Nephron progenitor cell (in vitro differentiated cells): ENCODE measurements at regions not wholly inside any gene's neighbourhood (a gene's known extent, or its start where the extent isn't known, plus 50 kb on each side); places are given as distances from the start of the nearest gene placed in this dataset.

Experiments used
- DNase-seq: peaks from one replicate; pipeline ENCODE4 v3.0.0; 2021
- H3K27ac Mint-ChIP-seq: 2 replicates; pipeline ENCODE4 v1.8.0; 2021; ENCODE audit warnings: mild to moderate bottlenecking, moderate library complexity, mixed read lengths
- H3K27me3 Mint-ChIP-seq: 2 replicates; pipeline ENCODE4 v1.8.0; 2021; ENCODE audit warnings: mild to moderate bottlenecking, low read depth, mixed read lengths; ENCODE audit not compliant: poor library complexity
- H3K36me3 Mint-ChIP-seq: 2 replicates; pipeline ENCODE4 v1.8.0; 2021; ENCODE audit warnings: low read depth, mixed read lengths
- H3K4me1 Mint-ChIP-seq: 2 replicates; pipeline ENCODE4 v1.8.0; 2021; ENCODE audit warnings: mixed read lengths
- H3K4me3 Mint-ChIP-seq: 2 replicates; pipeline ENCODE4 v1.8.0; 2021; ENCODE audit warnings: mild to moderate bottlenecking, moderate library complexity, mixed read lengths
- H3K9me3 Mint-ChIP-seq: 2 replicates; pipeline ENCODE4 v1.8.0; 2021; ENCODE audit warnings: mild to moderate bottlenecking, moderate library complexity, mixed read lengths
- CTCF ChIP-seq: fragments of 200-600 bp; sonication (generic); IDR thresholded peaks from 2 replicates; pipeline ENCODE4 v1.5.0; 2021; ENCODE audit warnings: antibody characterized with exemption

- peaks cover 9% of the 10 kb centered on the region for H3K27me3 Mint-ChIP-seq
- no peak overlapping the region for H3K27ac Mint-ChIP-seq
These were observed 88.5 kb upstream of the RPS6KA3 start for GRCh38 chrX:20355187-20355586.

GRCh38 chrX:20354505-20354904 lies 87.8 kb upstream of the RPS6KA3 start:
- no peak for DNase-seq
- no peak overlapping the region for H3K27ac Mint-ChIP-seq
- no peaks in the 10 kb centered on the region for H3K36me3 Mint-ChIP-seq
- no peak for TF ChIP-seq CTCF
- H3K27me3 Mint-ChIP-seq, result peaks cover 9% of the 10 kb centered on the region
- H3K4me1 Mint-ChIP-seq, result peaks cover 6% of the 10 kb centered on the region
- peaks cover 61% of the 10 kb centered on the region for H3K9me3 Mint-ChIP-seq
- no peak overlapping the region for H3K4me3 Mint-ChIP-seq

More at GRCh38 chrX:20355187-20355586, 88.5 kb upstream of the RPS6KA3 start:
- DNase-seq, result no peak
- H3K4me3 Mint-ChIP-seq, result no peak overlapping the region
- no peak for TF ChIP-seq CTCF
- peaks cover 59% of the 10 kb centered on the region for H3K9me3 Mint-ChIP-seq
- peaks cover 6% of the 10 kb centered on the region for H3K4me1 Mint-ChIP-seq
- H3K36me3 Mint-ChIP-seq, result no peaks in the 10 kb centered on the region

- H3K4me1 Mint-ChIP-seq, result peaks cover 11% of the 10 kb centered on the region
- peaks cover 4% of the 10 kb centered on the region for H3K27me3 Mint-ChIP-seq
- TF ChIP-seq CTCF, result no peak
- no peaks in the 10 kb centered on the region for H3K36me3 Mint-ChIP-seq
- H3K4me3 Mint-ChIP-seq, result no peak overlapping the region
- no peak overlapping the region for H3K27ac Mint-ChIP-seq
- no peak for DNase-seq
- peaks cover 51% of the 10 kb centered on the region for H3K9me3 Mint-ChIP-seq
These were observed 86.2 kb upstream of the RPS6KA3 start for GRCh38 chrX:20352935-20353336.

GRCh38 chrX:20352504-20352903 lies 85.8 kb upstream of the RPS6KA3 start:
- TF ChIP-seq CTCF, result no peak

GRCh38 chrX:20350596-20350995 lies 83.9 kb upstream of the RPS6KA3 start:
- no peak overlapping the region for H3K27ac Mint-ChIP-seq
- H3K9me3 Mint-ChIP-seq, result peaks cover 48% of the 10 kb centered on the region
- H3K27me3 Mint-ChIP-seq, result peaks cover 4% of the 10 kb centered on the region
- no peak overlapping the region for H3K4me3 Mint-ChIP-seq
- no peak for TF ChIP-seq CTCF
- no peak for DNase-seq
- H3K36me3 Mint-ChIP-seq, result no peaks in the 10 kb centered on the region
- H3K4me1 Mint-ChIP-seq, result peaks cover 13% of the 10 kb centered on the region

More at GRCh38 chrX:20352504-20352903, 85.8 kb upstream of the RPS6KA3 start:
- Mint-ChIP-seq H3K9me3 (peaks cover 48% of the 10 kb centered on the region), H3K4me3 (no peak overlapping the region), H3K27me3 (peaks cover 4% of the 10 kb centered on the region), H3K27ac (no peak overlapping the region), H3K36me3 (no peaks in the 10 kb centered on the region), H3K4me1 (peaks cover 13% of the 10 kb centered on the region)
- no peak for DNase-seq

- no peak for DNase-seq
- H3K9me3 Mint-ChIP-seq, result peaks cover 68% of the 10 kb centered on the region
- no peaks in the 10 kb centered on the region for H3K36me3 Mint-ChIP-seq
- no peak for TF ChIP-seq CTCF
- no peak overlapping the region for H3K4me3 Mint-ChIP-seq
- H3K4me1 Mint-ChIP-seq, result peaks cover 7% of the 10 kb centered on the region
- H3K27me3 Mint-ChIP-seq, result peaks cover 1% of the 10 kb centered on the region
- no peak overlapping the region for H3K27ac Mint-ChIP-seq
These were observed 81.4 kb upstream of the RPS6KA3 start for GRCh38 chrX:20348139-20348538.
